Spleen (tissue), 11 donors: ENCODE measurements at regions not wholly inside any gene's neighbourhood (a gene's known extent, or its start where the extent isn't known, plus 50 kb on each side); places are given as distances from the start of the nearest gene placed in this dataset.

ENCODE experiments used
- DNase-seq: peaks from one replicate; pipeline ENCODE4 v3.0.0-alpha.2; 2020
- H3K27ac ChIP-seq, 8 donors: fragments of 200-600 bp; sonication (generic) in 7 of 8; 1 replicate in 4 of 8; 2 replicates in 4 of 8; pipeline versions ENCODE4 v1.5.0 to v1.8.0; 2016 to 2021; ENCODE audit warnings: inconsistent platforms in 4 of 8, mild to moderate bottlenecking in 4 of 8, moderate library complexity in 1 of 8
- H3K27me3 ChIP-seq, 7 donors: fragments of 200-600 bp; sonication (generic) in 6 of 7; replicated peaks in 1 of 7; 1 replicate in 4 of 7; 2 replicates in 3 of 7; pipeline versions ENCODE4 v1.5.0 to v1.8.0; 2016 to 2021; ENCODE audit warnings: inconsistent platforms in 3 of 7, mild to moderate bottlenecking in 1 of 7
- H3K36me3 ChIP-seq, 6 donors: fragments of 200-600 bp; sonication (generic) in 5 of 6; 1 replicate in 4 of 6; 2 replicates in 2 of 6; pipeline versions ENCODE4 v1.5.0 to v1.8.0; 2016 to 2021; ENCODE audit warnings: inconsistent platforms in 2 of 6
- H3K4me1 ChIP-seq, 6 donors: fragments of 200-600 bp; sonication (generic) in 5 of 6; 1 replicate in 3 of 6; 2 replicates in 3 of 6; pipeline versions ENCODE4 v1.5.0 to v1.8.0; 2016 to 2021; ENCODE audit warnings: inconsistent platforms in 3 of 6
- H3K4me3 ChIP-seq, 8 donors: fragments of 200-600 bp; sonication (generic) in 7 of 8; 1 replicate in 4 of 8; 2 replicates in 4 of 8; pipeline versions ENCODE4 v1.5.0 to v1.8.0; 2016 to 2021; ENCODE audit warnings: inconsistent platforms in 4 of 8, mild to moderate bottlenecking in 4 of 8, moderate library complexity in 2 of 8
- H3K9me3 ChIP-seq, 8 donors: fragments of 200-600 bp; sonication (generic) in 7 of 8; 1 replicate in 4 of 8; 2 replicates in 4 of 8; pipeline versions ENCODE4 v1.5.0 to v1.8.0; 2016 to 2021; ENCODE audit warnings: inconsistent platforms in 4 of 8
- POLR2A ChIP-seq, 3 donors: fragments of 450-650 bp; IDR thresholded peaks; one replicate each; pipeline ENCODE4 v1.5.1; 2017; ENCODE audit warnings: antibody characterized with exemption in 3 of 3, mild to moderate bottlenecking in 1 of 3
- POLR2AphosphoS5 ChIP-seq, 3 donors: sonication (generic); formaldehyde crosslinking; IDR thresholded peaks; one replicate each; pipeline ENCODE4 v1.5.1; 2017; ENCODE audit warnings: antibody characterized with exemption in 3 of 3
- WGBS, 5 donors: extraction: QIAGEN DNeasy Blood & Tissue Kit in 3 of 5; methylation state at CpG; one replicate each; pipeline versions ENCODE4 v1.1.5 to v1.1.7; 2013 to 2018; 5-methylcytosine and 5-hydroxymethylcytosine counted together
- intact Hi-C: fragments of 100-400 bp; cut with DNase I; formaldehyde crosslinking; loops from one replicate; pipeline ENCODE4 v1.15.0; 2023; ENCODE audit warnings: low total_unique reads
- TF ChIP-seq, protein P1 (sequence below), 11 experiments: fragments of 200-600 bp in 7 of 11; fragments of 450-650 bp in 4 of 11; sonication (generic) in 4 of 11; IDR thresholded peaks in 8 of 11; conservative IDR thresholded peaks in 3 of 11; 1 replicate in 7 of 11; 2 replicates in 4 of 11; pipeline versions ENCODE4 v1.4.0 to v1.8.0; 2016 to 2021; ENCODE audit warnings: antibody characterized with exemption in 11 of 11, inconsistent platforms in 4 of 11, mild to moderate bottlenecking in 1 of 11
- donor health status: healthy with polysubstance abuse.
- donor health status: DM: no; HTN: no; CAD: no; lungs with moderate emphysema.
- donor health status: DM: no; HTN: no; CAD: no.
- donor health status: Bipolar disorder and iron deficiency.
- donor health status: healthy.
- donor health status: DM: no; HTN: no; CAD: no.
- donor health status: DM: yes; HTN: yes; CAD: no.

DNA sequence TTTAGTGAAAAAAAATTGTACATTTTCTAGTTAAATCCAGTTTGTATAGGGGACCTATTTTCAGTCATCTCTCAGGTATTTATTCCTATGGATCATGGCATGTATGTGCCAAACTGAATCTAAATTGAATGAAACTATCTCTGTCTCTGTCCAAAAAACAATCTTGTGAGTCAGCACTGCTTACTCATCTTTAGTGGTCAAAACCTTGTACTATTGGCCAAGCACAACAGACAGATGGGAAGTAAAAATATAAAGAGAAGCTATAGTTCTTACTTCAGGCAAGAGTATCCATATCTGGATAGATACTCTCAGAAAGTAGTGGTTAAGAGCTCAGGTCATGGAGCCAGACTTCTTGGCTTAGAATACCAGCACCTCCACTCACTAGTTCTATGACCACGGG, 76.0 kb upstream of the KLHL14 start:
- TF ChIP-seq POLR2A (IDR thresholded peaks at IDR 0.05): no peak
- TF ChIP-seq, protein P1, sequence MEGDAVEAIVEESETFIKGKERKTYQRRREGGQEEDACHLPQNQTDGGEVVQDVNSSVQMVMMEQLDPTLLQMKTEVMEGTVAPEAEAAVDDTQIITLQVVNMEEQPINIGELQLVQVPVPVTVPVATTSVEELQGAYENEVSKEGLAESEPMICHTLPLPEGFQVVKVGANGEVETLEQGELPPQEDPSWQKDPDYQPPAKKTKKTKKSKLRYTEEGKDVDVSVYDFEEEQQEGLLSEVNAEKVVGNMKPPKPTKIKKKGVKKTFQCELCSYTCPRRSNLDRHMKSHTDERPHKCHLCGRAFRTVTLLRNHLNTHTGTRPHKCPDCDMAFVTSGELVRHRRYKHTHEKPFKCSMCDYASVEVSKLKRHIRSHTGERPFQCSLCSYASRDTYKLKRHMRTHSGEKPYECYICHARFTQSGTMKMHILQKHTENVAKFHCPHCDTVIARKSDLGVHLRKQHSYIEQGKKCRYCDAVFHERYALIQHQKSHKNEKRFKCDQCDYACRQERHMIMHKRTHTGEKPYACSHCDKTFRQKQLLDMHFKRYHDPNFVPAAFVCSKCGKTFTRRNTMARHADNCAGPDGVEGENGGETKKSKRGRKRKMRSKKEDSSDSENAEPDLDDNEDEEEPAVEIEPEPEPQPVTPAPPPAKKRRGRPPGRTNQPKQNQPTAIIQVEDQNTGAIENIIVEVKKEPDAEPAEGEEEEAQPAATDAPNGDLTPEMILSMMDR (IDR thresholded peaks at IDR 0.05 in 8 of 11, conservative IDR thresholded peaks at IDR 0.05 in 3 of 11): no peak
- no peak for TF ChIP-seq POLR2AphosphoS5 (IDR thresholded peaks at IDR 0.05)
- no peak overlapping the region for H3K27ac ChIP-seq
- no peaks in the 10 kb centered on the region for H3K36me3 ChIP-seq
- H3K9me3 ChIP-seq: peaks cover 0 to 18% (median 9%) of the 10 kb centered on the region in 8 donors
- no peaks in the 10 kb centered on the region for H3K4me1 ChIP-seq
- no peak for DNase-seq
- intact Hi-C loops: no loop called here
- H3K27me3 ChIP-seq: no peaks in the 10 kb centered on the region
- H3K4me3 ChIP-seq: no peak overlapping the region
- WGBS, 5 donors: 89 to 97% (median 96%) methylated on average over 1 of the region's 1 CpG

DNA sequence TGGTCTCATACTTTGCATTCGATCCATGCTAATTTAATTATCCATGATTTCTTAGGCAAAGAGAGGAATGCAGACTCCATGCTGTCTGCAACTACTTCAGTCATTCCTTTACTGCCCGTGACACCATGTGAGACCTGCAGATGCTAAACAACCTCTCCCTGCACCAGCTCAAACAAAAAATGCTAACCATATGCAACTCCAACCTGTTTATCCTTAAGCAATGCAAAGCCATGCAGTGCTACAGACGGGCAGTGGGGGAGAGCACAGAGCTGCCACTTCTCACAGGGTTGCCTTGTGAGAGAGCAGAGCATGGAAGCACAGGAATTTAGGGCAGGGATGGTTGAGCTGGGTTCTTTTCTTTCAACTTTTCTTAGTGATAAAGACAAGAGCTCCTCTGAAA, 74.9 kb upstream of the KLHL14 start:
- TF ChIP-seq POLR2AphosphoS5 (IDR thresholded peaks at IDR 0.05): no peak
- TF ChIP-seq, protein P1 (IDR thresholded peaks at IDR 0.05 in 8 of 11, conservative IDR thresholded peaks at IDR 0.05 in 3 of 11): no peak
- TF ChIP-seq POLR2A (IDR thresholded peaks at IDR 0.05): no peak
- H3K4me3 ChIP-seq: no peak overlapping the region
- WGBS, 5 donors: 39 to 57% (median 45%) methylated on average over 3 of the region's 3 CpGs
- H3K9me3 ChIP-seq: peaks cover 0 to 18% (median 9%) of the 10 kb centered on the region in 8 donors
- H3K4me1 ChIP-seq: no peaks in the 10 kb centered on the region
- H3K27ac ChIP-seq: no peak overlapping the region
- DNase-seq: no peak
- no peaks in the 10 kb centered on the region for H3K36me3 ChIP-seq
- intact Hi-C loops: no loop called here
- no peaks in the 10 kb centered on the region for H3K27me3 ChIP-seq

DNA sequence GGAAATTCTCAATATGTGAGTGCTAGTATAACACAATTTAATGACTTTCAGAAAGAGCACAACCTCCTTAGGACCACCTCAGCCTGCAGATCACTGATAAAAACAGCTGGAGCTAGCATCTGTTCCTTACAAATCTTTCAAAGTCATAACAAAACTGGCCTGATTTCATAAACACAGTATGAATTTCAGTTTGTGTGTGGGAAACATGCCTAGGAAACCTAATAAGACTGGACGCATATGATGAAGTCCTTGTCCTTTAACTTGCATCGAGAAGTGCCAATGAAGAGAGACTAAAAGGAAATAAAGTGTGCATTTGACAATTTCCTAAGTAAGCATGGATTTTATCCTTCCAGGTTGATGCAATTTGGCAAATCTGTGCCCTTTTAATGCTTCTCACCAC, 74.1 kb upstream of the KLHL14 start:
- no peak for DNase-seq
- Histone ChIP-seq H3K27me3 (no peaks in the 10 kb centered on the region), H3K9me3 (peaks cover 0 to 18% (median 9%) of the 10 kb centered on the region in 8 donors), H3K27ac (no peak overlapping the region), H3K4me1 (no peaks in the 10 kb centered on the region), H3K36me3 (no peaks in the 10 kb centered on the region), H3K4me3 (no peak overlapping the region)
- no peak for TF ChIP-seq POLR2A (IDR thresholded peaks at IDR 0.05)
- TF ChIP-seq, protein P1 (IDR thresholded peaks at IDR 0.05 in 8 of 11, conservative IDR thresholded peaks at IDR 0.05 in 3 of 11): no peak
- TF ChIP-seq POLR2AphosphoS5 (IDR thresholded peaks at IDR 0.05): no peak
- intact Hi-C loops: no loop called here
- 81 to 90% (median 86%) methylated on average over 2 of the region's 2 CpGs for WGBS, 5 donors

DNA sequence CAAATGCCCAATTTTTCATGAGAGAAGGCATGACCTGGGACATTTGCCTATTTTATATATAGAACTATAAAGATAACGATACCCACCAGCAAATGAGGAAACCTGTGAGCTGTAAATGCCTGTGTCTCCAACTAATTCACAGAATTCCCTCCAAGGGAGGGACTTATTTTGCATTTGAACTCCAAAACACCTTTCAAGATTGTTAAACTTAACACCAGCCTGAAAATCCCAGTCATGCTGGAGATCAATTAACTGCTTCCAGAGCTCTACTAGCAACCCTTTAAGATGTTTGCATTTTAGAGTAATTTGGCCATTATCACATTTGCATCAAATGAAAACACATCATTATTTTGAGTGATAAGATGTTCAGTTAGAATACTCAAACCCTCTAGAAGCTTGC, 68.1 kb upstream of the KLHL14 start:
- no peaks in the 10 kb centered on the region for H3K36me3 ChIP-seq
- WGBS, 5 donors: 8 to 26% (median 17%) methylated on average over 1 of the region's 1 CpG
- no peak for TF ChIP-seq POLR2AphosphoS5 (IDR thresholded peaks at IDR 0.05)
- TF ChIP-seq, protein P1 (IDR thresholded peaks at IDR 0.05 in 8 of 11, conservative IDR thresholded peaks at IDR 0.05 in 3 of 11): no peak
- TF ChIP-seq POLR2A (IDR thresholded peaks at IDR 0.05): no peak
- H3K27ac ChIP-seq: no peak overlapping the region
- no peaks in the 10 kb centered on the region for H3K27me3 ChIP-seq
- H3K4me1 ChIP-seq: no peaks in the 10 kb centered on the region
- no peak for DNase-seq
- no peak overlapping the region for H3K4me3 ChIP-seq
- H3K9me3 ChIP-seq: peaks cover 0 to 3% (median 0%) of the 10 kb centered on the region in 8 donors
- intact Hi-C loops: no loop called here
